MCF 10A (cell line): ENCODE measurements at regions not wholly inside any gene's neighbourhood (a gene's known extent, or its start where the extent isn't known, plus 50 kb on each side); places are given as distances from the start of the nearest gene placed in this dataset.
A peak's percentile ranks its signal among the peaks of the same experiment; 100 is the strongest.

Experiments used
- BruUV-seq: library from RNA; stranded (reverse); fragments of 400-500 nt; replicated peaks from 2 replicates; lab custom pipeline; 2021; lab: Mats Ljungman, UMichigan
- CTCF ChIA-PET: fragments of 300-600 bp; sonication (Branson Sonifier 250); formaldehyde crosslinking; extraction: SDS; loops from one replicate; lab custom pipeline; 2021; ENCODE audit warnings: antibody characterized with exemption, inconsistent platforms; lab: Yijun Ruan, JAX
- POLR2A ChIA-PET: fragments of 300-600, 350-650 bp; sonication (Branson Sonifier 250); formaldehyde crosslinking; extraction: SDS; loops from one replicate; lab custom pipeline; 2020; ENCODE audit warnings: antibody characterized with exemption, inconsistent platforms; lab: Yijun Ruan, JAX
- DNase-seq: peaks from one replicate; pipeline ENCODE4 v3.0.0-alpha.2; 2018; ENCODE audit not compliant: unreplicated experiment
- H3K27ac Mint-ChIP-seq: one replicate; pipeline ENCODE4 v1.8.0; 2022; ENCODE audit warnings: mild to moderate bottlenecking, low read depth, mixed read lengths; ENCODE audit not compliant: unreplicated experiment
- H3K27me3 Mint-ChIP-seq: one replicate; pipeline ENCODE4 v1.8.0; 2022; ENCODE audit warnings: mixed read lengths; ENCODE audit not compliant: insufficient read depth, unreplicated experiment
- H3K36me3 Mint-ChIP-seq: one replicate; pipeline ENCODE4 v1.8.0; 2022; ENCODE audit warnings: mild to moderate bottlenecking, moderate library complexity, mixed read lengths; ENCODE audit not compliant: insufficient read depth, unreplicated experiment
- H3K4me1 Mint-ChIP-seq: one replicate; pipeline ENCODE4 v1.8.0; 2022; ENCODE audit warnings: mixed read lengths; ENCODE audit not compliant: insufficient read depth, unreplicated experiment
- H3K4me3 Mint-ChIP-seq: one replicate; pipeline ENCODE4 v1.8.0; 2022; ENCODE audit warnings: mild to moderate bottlenecking, moderate library complexity, mixed read lengths; ENCODE audit not compliant: unreplicated experiment
- H3K9me3 Mint-ChIP-seq: one replicate; pipeline ENCODE4 v1.8.0; 2022; ENCODE audit warnings: mixed read lengths; ENCODE audit not compliant: unreplicated experiment
- CTCF ChIP-seq: fragments of 200-600 bp; IDR thresholded peaks from one replicate; pipeline ENCODE4 v1.8.0; 2022; ENCODE audit warnings: antibody characterized with exemption, mild to moderate bottlenecking; ENCODE audit not compliant: unreplicated experiment
- intact Hi-C: fragments of 100-400 bp; cut with micrococcal nuclease; formaldehyde crosslinking; loops from 2 replicates; pipeline ENCODE4 v1.14.1; 2022

- ChIA-PET CTCF (interaction anchor here (0.6 kb wide), 1 partner anchor 67 kb away, joined by 4 read pairs; no protein-coding TSS in a partner anchor), POLR2A (no interaction called here)
- Mint-ChIP-seq H3K4me3 (no peak overlapping the region), H3K27ac (no peak overlapping the region), H3K9me3 (no peaks in the 10 kb centered on the region), H3K4me1 (peaks cover 4% of the 10 kb centered on the region), H3K36me3 (no peaks in the 10 kb centered on the region), H3K27me3 (peaks cover 16% of the 10 kb centered on the region)
- BruUV-seq, result no TSS peak
- DNase-seq, result no peak
- no peak for TF ChIP-seq CTCF
- intact Hi-C loops, result no loop called here
Observed at GRCh38 chr5:66234241-66234640, 90.1 kb downstream of the SREK1 start.

GRCh38 chr5:66238435-66238834 is 94.3 kb downstream of the SREK1 start:
- intact Hi-C loops, result no loop called here
- ChIA-PET POLR2A (no interaction called here), CTCF (interaction anchor here (0.5 to 1.7 kb wide), 3 partner anchors 11 to 356 kb away, joined by 4 to 9 read pairs (median 5); no protein-coding TSS in a partner anchor)
- peaks cover 6% of the 10 kb centered on the region for H3K4me1 Mint-ChIP-seq
- no peaks in the 10 kb centered on the region for H3K9me3 Mint-ChIP-seq
- TF ChIP-seq CTCF, result no peak
- H3K36me3 Mint-ChIP-seq, result no peaks in the 10 kb centered on the region
- DNase-seq, result no peak
- no TSS peak for BruUV-seq
- H3K27me3 Mint-ChIP-seq, result peaks cover 27% of the 10 kb centered on the region
- no peak overlapping the region for H3K27ac Mint-ChIP-seq
- H3K4me3 Mint-ChIP-seq, result no peak overlapping the region

GRCh38 chr5:66239034-66239433 is 94.9 kb downstream of the SREK1 start:
- Mint-ChIP-seq H3K4me1 (peaks cover 6% of the 10 kb centered on the region), H3K27me3 (peaks cover 27% of the 10 kb centered on the region), H3K4me3 (no peak overlapping the region), H3K9me3 (no peaks in the 10 kb centered on the region), H3K36me3 (no peaks in the 10 kb centered on the region), H3K27ac (no peak overlapping the region)
- TF ChIP-seq CTCF, result peak; percentile 36
- BruUV-seq, result no TSS peak
- POLR2A ChIA-PET, result no interaction called here
- DNase-seq, result peak; percentile 35
- CTCF ChIA-PET, result interaction anchor here (0.5 to 1.7 kb wide), 4 partner anchors 11 to 366 kb away, joined by 3 to 9 read pairs (median 4); no protein-coding TSS in a partner anchor
- intact Hi-C loops, result loop anchor here (1.0 kb wide), 2 partner anchors 67 to 518 kb away; no protein-coding TSS in a partner anchor

- POLR2A ChIA-PET, result interaction anchor here (0.8 kb wide), 1 partner anchor 745 kb away, joined by 3 read pairs; no protein-coding TSS in a partner anchor
- Mint-ChIP-seq H3K4me3 (no peak overlapping the region), H3K4me1 (peaks cover 6% of the 10 kb centered on the region), H3K9me3 (no peaks in the 10 kb centered on the region), H3K36me3 (no peaks in the 10 kb centered on the region), H3K27ac (no peak overlapping the region), H3K27me3 (peaks cover 23% of the 10 kb centered on the region)
- DNase-seq, result no peak
- no TSS peak for BruUV-seq
- CTCF ChIA-PET, result interaction anchor here (0.9 to 1.0 kb wide), 3 partner anchors 44 to 516 kb away, joined by 3 read pairs; no protein-coding TSS in a partner anchor
- TF ChIP-seq CTCF, result no peak
- intact Hi-C loops, result no loop called here
Observed at GRCh38 chr5:66241136-66241825, 97.2 kb downstream of the SREK1 start.
